SK-N-SH treated with all-trans-retinoic acid at 6 μM for 48 hours (cell line): ENCODE measurements at regions not wholly inside any gene's neighbourhood (a gene's known extent, or its start where the extent isn't known, plus 50 kb on each side); places are given as distances from the start of the nearest gene placed in this dataset.

Experiments
- ATAC-seq: fragments of 200-7000 bp; cut with Tn5 transposase; 3 replicates; pipeline ENCODE4 v1.9.1; 2020; ENCODE audit warnings: mild to moderate bottlenecking, moderate library complexity
- ARNTL ChIP-seq: fragments of 450-650 bp; formaldehyde crosslinking; IDR thresholded peaks from 2 replicates; pipeline ENCODE4 v1.5.0; 2020; ENCODE audit warnings: low read depth, mild to moderate bottlenecking, moderate library complexity, borderline replicate concordance
- BACH2 ChIP-seq: fragments of 250-450 bp; sonication (Bioruptor Pico); IDR thresholded peaks from 2 replicates; pipeline ENCODE4 v1.9.0; 2021; ENCODE audit warnings: mild to moderate bottlenecking, borderline replicate concordance
- CREB5 ChIP-seq: fragments of 250-450 bp; sonication (Bioruptor Pico); IDR thresholded peaks from 2 replicates; pipeline ENCODE4 v1.5.1; 2020; ENCODE audit warnings: low read depth, mild to moderate bottlenecking, moderate library complexity
- CSDC2 ChIP-seq: fragments of 250-450 bp; sonication (Bioruptor Pico); IDR thresholded peaks from 2 replicates; pipeline ENCODE4 v1.5.0; 2020; ENCODE audit warnings: mild to moderate bottlenecking, moderate library complexity
- ESRRG ChIP-seq: fragments of 250-450 bp; sonication (Bioruptor Pico); IDR thresholded peaks from 2 replicates; pipeline ENCODE4 v1.6.1; 2021; ENCODE audit warnings: mild to moderate bottlenecking
- GLIS3 ChIP-seq: fragments of 250-450 bp; sonication (Bioruptor Pico); IDR thresholded peaks from 2 replicates; pipeline ENCODE4 v1.5.0; 2020; ENCODE audit warnings: mild to moderate bottlenecking, moderate library complexity
- ISL1 ChIP-seq: fragments of 250-450 bp; sonication (Bioruptor Pico); IDR thresholded peaks from 2 replicates; pipeline ENCODE4 v2.1.2; 2022; ENCODE audit warnings: mild to moderate bottlenecking, moderate library complexity
- OSR1 ChIP-seq: fragments of 250-450 bp; sonication (Bioruptor Pico); IDR thresholded peaks from 2 replicates; pipeline ENCODE4 v1.8.0; 2022; ENCODE audit warnings: moderate library complexity, mild to moderate bottlenecking, inconsistent platforms
- PATZ1 ChIP-seq: fragments of 250-450 bp; sonication (Bioruptor Pico); IDR thresholded peaks from 2 replicates; pipeline ENCODE4 v1.8.0; 2020; ENCODE audit warnings: mild to moderate bottlenecking, moderate library complexity, borderline replicate concordance
- POU6F1 ChIP-seq: fragments of 250-450 bp; sonication (Bioruptor Pico); IDR thresholded peaks from 2 replicates; pipeline ENCODE4 v1.8.0; 2021; ENCODE audit warnings: low read depth, mild to moderate bottlenecking, moderate library complexity, borderline replicate concordance
- PPARA ChIP-seq: fragments of 250-450 bp; sonication (Bioruptor Pico); IDR thresholded peaks from 2 replicates; pipeline ENCODE4 v1.5.0; 2020; ENCODE audit warnings: mild to moderate bottlenecking, borderline replicate concordance
- TCF4 ChIP-seq: fragments of 250-450 bp; sonication (Bioruptor Pico); IDR thresholded peaks from 2 replicates; pipeline ENCODE4 v1.8.0; 2021; ENCODE audit warnings: mild to moderate bottlenecking, moderate library complexity, borderline replicate concordance
- TSHZ2 ChIP-seq: fragments of 250-450 bp; sonication (Bioruptor Pico); IDR thresholded peaks from 2 replicates; pipeline ENCODE4 v1.5.0; 2020; ENCODE audit warnings: mild to moderate bottlenecking, moderate library complexity
- ZC3H10 ChIP-seq: fragments of 250-450 bp; sonication (Bioruptor Pico); IDR thresholded peaks from 2 replicates; pipeline ENCODE4 v1.5.1; 2021; ENCODE audit warnings: mild to moderate bottlenecking, moderate library complexity
- ZFP3 ChIP-seq: fragments of 250-450 bp; sonication (Bioruptor Pico); IDR thresholded peaks from 2 replicates; pipeline ENCODE4 v1.5.0; 2020; ENCODE audit warnings: mild to moderate bottlenecking, moderate library complexity
- ZFP30 ChIP-seq: fragments of 450-650 bp; formaldehyde crosslinking; IDR thresholded peaks from 2 replicates; pipeline ENCODE4 v1.5.0; 2022; ENCODE audit warnings: mild to moderate bottlenecking, moderate library complexity
- ZNF565 ChIP-seq: fragments of 450-650 bp; formaldehyde crosslinking; conservative IDR thresholded peaks from 2 replicates; pipeline ENCODE4 v1.5.0; 2020; ENCODE audit warnings: low read depth, mild to moderate bottlenecking, moderate library complexity
- ZNF70 ChIP-seq: fragments of 450-650 bp; formaldehyde crosslinking; IDR thresholded peaks from 2 replicates; pipeline ENCODE4 v1.5.0; 2020; ENCODE audit warnings: mild to moderate bottlenecking, moderate library complexity
- ZNF8 ChIP-seq: fragments of 450-650 bp; formaldehyde crosslinking; IDR thresholded peaks from 2 replicates; pipeline ENCODE4 v1.5.0; 2020; ENCODE audit warnings: mild to moderate bottlenecking, moderate library complexity

- TF ChIP-seq TSHZ2 (CRISPR knock-in tag) (no peak), ARNTL (CRISPR knock-in tag) (no peak), GLIS3 (CRISPR knock-in tag) (no peak), ZFP30 (CRISPR knock-in tag) (no peak)
These were observed 223.9 kb upstream of the ADAMTSL1 start (continued) for GRCh38 chr9:18250053-18250452.

- TF ChIP-seq ZNF70 (CRISPR knock-in tag) (no peak), PPARA (CRISPR knock-in tag) (no peak), POU6F1 (no peak), ZNF565 (CRISPR knock-in tag) (no peak), ZFP30 (CRISPR knock-in tag) (no peak), ESRRG (no peak), CREB5 (CRISPR knock-in tag) (no peak), GLIS3 (CRISPR knock-in tag) (no peak), ARNTL (CRISPR knock-in tag) (no peak), PATZ1 (CRISPR knock-in tag) (no peak), TCF4 (CRISPR knock-in tag) (no peak), TSHZ2 (CRISPR knock-in tag) (no peak), CSDC2 (CRISPR knock-in tag) (no peak), ZFP3 (CRISPR knock-in tag) (no peak), ZNF8 (CRISPR knock-in tag) (no peak), BACH2 (CRISPR knock-in tag) (no peak), ISL1 (CRISPR knock-in tag) (no peak), ZC3H10 (CRISPR knock-in tag) (no peak)
- TF ChIP-seq, all 23 proteins: peak for 0
- ATAC-seq: no peak
These were observed 220.0 kb upstream of the ADAMTSL1 start for GRCh38 chr9:18253950-18254349.

- peak; percentile 93 for ATAC-seq
- TF ChIP-seq GLIS3 (CRISPR knock-in tag) (no peak), ZFP30 (CRISPR knock-in tag) (no peak), ZNF8 (CRISPR knock-in tag) (no peak), PATZ1 (CRISPR knock-in tag) (no peak), OSR1 (CRISPR knock-in tag) (no peak), CREB5 (CRISPR knock-in tag) (no peak), ZC3H10 (CRISPR knock-in tag) (no peak), TSHZ2 (CRISPR knock-in tag) (no peak)
These were observed 218.8 kb upstream of the ADAMTSL1 start for GRCh38 chr9:18255158-18255629.
